ENCODE measurements at regions not wholly inside any gene's neighbourhood (a gene's known extent, or its start where the extent isn't known, plus 50 kb on each side); places are given as distances from the start of the nearest gene placed in this dataset.
A peak's percentile ranks its signal among the peaks of the same experiment; 100 is the strongest.
"Not testable (repeated sequence)": the region's sequence is repeated elsewhere in the genome, so short reads cannot be mapped to it uniquely, and the experiment has no call there.

- Mint-ChIP-seq H3K27me3 (peaks cover 6% of the 10 kb centered on the region), H3K27ac (no peak overlapping the region), H3K4me1 (peaks cover 12% of the 10 kb centered on the region), H3K4me3 (no peak overlapping the region), H3K36me3 (no peaks in the 10 kb centered on the region), H3K9me3 (peaks cover 2% of the 10 kb centered on the region)
- DNase-seq: no peak
Observed at GRCh38 chr21:14742119-14742518, 196.0 kb upstream of the SAMSN1 start.

DNA sequence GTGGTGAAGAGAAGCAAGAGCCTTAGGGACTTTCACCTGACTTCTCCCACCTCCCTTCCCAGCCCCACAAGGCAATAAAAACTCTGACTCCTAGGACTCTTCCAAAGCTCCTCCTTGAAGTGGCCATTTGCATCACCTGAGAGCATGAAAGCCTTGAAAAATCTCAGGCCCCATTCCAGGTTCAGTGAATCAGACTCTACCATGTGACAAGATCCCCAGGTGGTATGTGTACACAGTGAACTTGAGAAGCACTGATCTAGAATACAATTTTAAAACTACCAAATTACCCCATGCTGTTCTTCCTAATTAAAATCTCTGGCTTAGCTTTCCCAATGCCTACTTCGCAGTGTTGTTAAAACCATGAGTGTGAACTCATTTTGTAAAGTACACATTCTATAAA, 195.1 kb upstream of the SAMSN1 start:
- Mint-ChIP-seq H3K27ac (no peak overlapping the region), H3K27me3 (peaks cover 6% of the 10 kb centered on the region), H3K9me3 (peaks cover 2% of the 10 kb centered on the region), H3K4me1 (peaks cover 18% of the 10 kb centered on the region), H3K4me3 (no peak overlapping the region), H3K36me3 (no peaks in the 10 kb centered on the region)
- no peak for DNase-seq

DNA sequence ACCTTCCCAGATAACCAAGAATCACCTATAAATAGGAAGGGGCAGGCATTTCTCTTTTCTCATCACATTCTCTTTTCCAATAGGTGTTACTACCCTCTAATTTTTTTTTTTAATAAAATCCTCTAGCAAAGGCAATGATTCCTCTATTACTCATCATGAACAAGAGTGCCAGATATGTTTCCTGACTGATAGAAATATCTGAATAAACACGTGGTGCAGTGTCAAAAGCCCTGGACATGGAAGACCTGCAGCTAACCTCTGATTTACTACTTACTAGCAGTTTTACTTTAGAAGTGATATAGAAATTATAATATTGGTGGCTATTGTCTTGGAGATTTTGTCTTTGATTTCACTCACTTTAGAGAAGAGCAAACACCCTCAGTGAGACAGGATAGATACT, 194.6 kb upstream of the SAMSN1 start:
- no peak for DNase-seq
- H3K27ac Mint-ChIP-seq: no peak overlapping the region
- H3K4me3 Mint-ChIP-seq: no peak overlapping the region
- H3K36me3 Mint-ChIP-seq: no peaks in the 10 kb centered on the region
- H3K4me1 Mint-ChIP-seq: peaks cover 23% of the 10 kb centered on the region
- H3K27me3 Mint-ChIP-seq: peaks cover 6% of the 10 kb centered on the region
- peaks cover 2% of the 10 kb centered on the region for H3K9me3 Mint-ChIP-seq

DNA sequence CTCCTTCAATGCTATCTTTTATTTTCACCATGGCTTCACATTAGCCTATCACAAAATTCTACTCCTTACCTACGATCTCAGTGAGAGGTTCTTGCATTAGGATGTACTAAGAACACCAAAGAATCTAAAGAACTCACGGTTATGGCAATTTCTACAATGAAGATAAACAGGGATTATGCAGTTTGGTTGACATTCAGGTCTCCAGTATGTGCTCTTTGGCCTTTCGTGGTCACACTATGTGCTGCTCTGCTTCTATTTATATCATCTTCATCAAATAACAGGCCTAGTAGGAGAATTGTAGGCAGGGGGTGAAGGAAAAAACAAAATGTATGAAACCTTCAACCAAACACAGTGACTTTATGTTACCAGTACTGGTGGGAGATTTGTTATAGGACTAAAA, 194.0 kb upstream of the SAMSN1 start:
- peaks cover 6% of the 10 kb centered on the region for H3K27me3 Mint-ChIP-seq
- peaks cover 2% of the 10 kb centered on the region for H3K9me3 Mint-ChIP-seq
- no peak overlapping the region for H3K4me3 Mint-ChIP-seq
- DNase-seq: no peak
- H3K4me1 Mint-ChIP-seq: peaks cover 28% of the 10 kb centered on the region
- H3K36me3 Mint-ChIP-seq: peaks cover 1% of the 10 kb centered on the region
- no peak overlapping the region for H3K27ac Mint-ChIP-seq

- H3K9me3 Mint-ChIP-seq: peaks cover 2% of the 10 kb centered on the region
- peaks cover 33% of the 10 kb centered on the region for H3K4me1 Mint-ChIP-seq
- peaks cover 6% of the 10 kb centered on the region for H3K27me3 Mint-ChIP-seq
- no peak for DNase-seq
- H3K27ac Mint-ChIP-seq: no peak overlapping the region
- peaks cover 1% of the 10 kb centered on the region for H3K36me3 Mint-ChIP-seq
- H3K4me3 Mint-ChIP-seq: no peak overlapping the region
Observed at GRCh38 chr21:14739590-14739989, 193.5 kb upstream of the SAMSN1 start.

DNA sequence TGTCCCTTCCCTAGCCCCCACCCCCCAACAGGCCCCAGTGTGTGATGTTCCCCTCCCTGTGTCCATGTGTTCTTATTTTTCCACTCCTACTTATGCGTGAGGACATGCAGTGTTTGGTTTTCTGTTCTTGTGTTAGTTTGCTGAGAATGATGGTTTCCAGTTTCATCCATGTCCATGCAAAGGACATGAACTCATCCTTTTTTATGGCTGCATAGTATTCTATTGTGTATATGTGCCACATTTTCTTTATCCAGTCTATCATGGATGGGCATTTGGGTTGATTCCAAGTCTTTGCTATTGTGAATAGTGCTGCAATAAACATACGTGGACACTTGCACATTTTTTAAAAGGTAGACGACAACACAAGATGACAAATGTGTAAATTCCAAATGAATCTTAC, 192.5 kb upstream of the SAMSN1 start:
- H3K27ac Mint-ChIP-seq, H3K36me3 Mint-ChIP-seq, H3K9me3 Mint-ChIP-seq, DNase-seq, H3K27me3 Mint-ChIP-seq, H3K4me3 Mint-ChIP-seq: not testable (repeated sequence)
- H3K4me1 Mint-ChIP-seq: peaks cover 41% of the 10 kb centered on the region

DNA sequence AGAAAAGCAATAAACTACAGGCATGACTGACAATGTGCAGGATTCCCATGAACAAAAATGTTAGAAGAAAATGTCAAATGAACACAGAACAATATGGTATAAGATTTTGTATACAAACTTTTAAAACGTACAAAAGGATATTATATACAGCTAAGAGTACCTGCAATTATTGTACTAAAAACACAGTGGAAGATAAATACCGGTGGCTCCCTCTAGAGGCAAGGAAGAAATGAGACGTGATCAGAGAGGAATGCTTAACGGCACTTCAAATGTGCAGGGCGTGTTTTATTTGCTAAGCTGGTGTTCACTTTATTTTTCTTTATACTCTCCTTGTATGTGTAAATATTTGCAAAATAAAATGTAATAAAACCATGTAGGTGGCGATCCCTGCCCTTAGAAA, 191.8 kb upstream of the SAMSN1 start:
- no peaks in the 10 kb centered on the region for H3K9me3 Mint-ChIP-seq
- H3K4me3 Mint-ChIP-seq: no peak overlapping the region
- H3K4me1 Mint-ChIP-seq: peaks cover 42% of the 10 kb centered on the region
- DNase-seq: peak; percentile 11
- peaks cover 6% of the 10 kb centered on the region for H3K27me3 Mint-ChIP-seq
- no peak overlapping the region for H3K27ac Mint-ChIP-seq
- H3K36me3 Mint-ChIP-seq: peaks cover 1% of the 10 kb centered on the region

DNA sequence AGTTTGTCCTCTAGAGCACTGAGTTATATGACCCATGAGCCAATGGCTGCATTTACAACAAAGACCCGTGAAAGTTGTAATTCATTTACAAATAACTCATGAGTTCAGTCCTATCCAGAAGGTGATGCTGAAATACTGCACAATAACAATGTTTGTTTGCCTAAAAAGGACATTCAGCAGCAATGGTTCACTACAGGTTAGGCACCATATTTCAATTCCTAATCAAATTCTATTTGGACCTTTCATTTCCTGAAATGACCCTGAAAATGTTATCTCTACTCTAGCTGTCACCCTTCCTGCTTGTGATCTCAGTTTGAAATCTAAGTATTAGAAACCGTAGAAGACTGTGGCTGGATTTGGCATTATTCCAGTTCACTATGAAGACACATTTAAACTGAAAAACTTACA, 191.2 kb upstream of the SAMSN1 start:
- Mint-ChIP-seq H3K4me1 (peaks cover 42% of the 10 kb centered on the region), H3K27ac (peak overlapping the region; percentile 96), H3K9me3 (no peaks in the 10 kb centered on the region), H3K36me3 (peaks cover 1% of the 10 kb centered on the region), H3K27me3 (peaks cover 6% of the 10 kb centered on the region), H3K4me3 (no peak overlapping the region)
- DNase-seq: no peak

DNA sequence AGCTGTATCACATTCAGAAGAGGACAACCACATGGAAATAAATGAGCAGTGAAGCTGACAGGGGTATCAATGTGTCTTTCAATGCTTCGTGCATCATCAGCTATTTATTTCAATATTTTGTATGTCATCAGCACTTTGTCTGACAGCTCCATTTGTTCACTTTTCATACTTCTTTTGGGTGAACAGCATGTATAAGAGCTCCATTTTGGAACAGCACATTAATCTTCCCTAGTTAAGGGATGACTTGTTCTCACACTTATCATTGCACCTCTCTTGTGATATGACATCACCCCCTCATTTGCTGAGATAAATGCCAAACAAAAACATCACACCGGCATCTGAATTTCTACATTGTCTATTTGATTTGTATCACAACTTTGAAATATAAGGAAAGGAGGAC, 190.6 kb upstream of the SAMSN1 start:
- peaks cover 1% of the 10 kb centered on the region for H3K36me3 Mint-ChIP-seq
- peaks cover 42% of the 10 kb centered on the region for H3K4me1 Mint-ChIP-seq
- H3K27ac Mint-ChIP-seq: peak overlapping the region; percentile 96
- H3K4me3 Mint-ChIP-seq: no peak overlapping the region
- DNase-seq: no peak
- H3K27me3 Mint-ChIP-seq: peaks cover 6% of the 10 kb centered on the region
- no peaks in the 10 kb centered on the region for H3K9me3 Mint-ChIP-seq

DNA sequence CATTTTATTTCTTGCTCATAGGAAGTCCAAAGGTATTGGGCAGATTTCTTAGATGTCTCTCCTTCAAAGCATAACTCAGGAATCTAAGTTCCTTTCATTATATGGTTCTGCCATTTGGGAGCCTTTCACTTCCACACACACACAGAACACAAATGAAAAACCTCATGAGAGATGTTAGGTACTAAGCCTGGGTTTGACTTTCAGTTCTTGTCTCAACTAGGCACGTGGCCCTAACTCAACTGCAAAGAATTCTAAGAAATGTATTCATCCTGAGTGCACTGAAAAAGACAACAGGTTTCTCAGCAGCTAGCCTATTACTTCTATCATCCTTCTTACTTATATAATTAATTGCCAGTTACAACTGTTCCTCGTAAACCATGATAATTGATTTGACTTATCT, 190.0 kb upstream of the SAMSN1 start:
- peaks cover 39% of the 10 kb centered on the region for H3K4me1 Mint-ChIP-seq
- no peak for DNase-seq
- peaks cover 1% of the 10 kb centered on the region for H3K36me3 Mint-ChIP-seq
- H3K4me3 Mint-ChIP-seq: peak overlapping the region; percentile 22
- H3K27me3 Mint-ChIP-seq: peaks cover 2% of the 10 kb centered on the region
- H3K9me3 Mint-ChIP-seq: no peaks in the 10 kb centered on the region
- peak overlapping the region; percentile 96 for H3K27ac Mint-ChIP-seq

- no peaks in the 10 kb centered on the region for H3K9me3 Mint-ChIP-seq
- H3K4me3 Mint-ChIP-seq: no peak overlapping the region
- no peak for DNase-seq
- no peak overlapping the region for H3K27ac Mint-ChIP-seq
- H3K36me3 Mint-ChIP-seq: peaks cover 1% of the 10 kb centered on the region
- H3K27me3 Mint-ChIP-seq: no peaks in the 10 kb centered on the region
- peaks cover 39% of the 10 kb centered on the region for H3K4me1 Mint-ChIP-seq
Observed at GRCh38 chr21:14734833-14735232, 188.7 kb upstream of the SAMSN1 start.

DNA sequence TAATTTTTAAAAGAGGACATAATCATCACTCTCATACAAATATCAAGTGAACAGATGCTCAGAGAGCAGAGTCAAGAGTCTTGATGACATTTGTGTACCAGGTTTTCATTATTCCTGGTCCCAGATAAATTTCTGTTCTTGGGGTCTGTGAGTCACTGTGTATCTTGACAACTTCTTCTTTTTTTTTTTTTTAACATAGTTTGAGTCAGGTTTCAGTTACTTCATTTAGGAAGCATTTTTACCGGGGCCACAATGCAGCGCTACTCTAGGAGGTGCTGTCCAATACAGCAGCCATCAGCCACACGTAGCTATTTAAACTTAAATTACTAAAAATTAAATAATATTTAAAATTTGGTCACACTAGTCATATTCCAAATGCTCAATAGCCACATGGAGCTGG, 188.1 kb upstream of the SAMSN1 start:
- DNase-seq: peak; percentile 9
- peak overlapping the region; percentile 26 for H3K27ac Mint-ChIP-seq
- peaks cover 39% of the 10 kb centered on the region for H3K4me1 Mint-ChIP-seq
- no peaks in the 10 kb centered on the region for H3K27me3 Mint-ChIP-seq
- peaks cover 1% of the 10 kb centered on the region for H3K36me3 Mint-ChIP-seq
- no peaks in the 10 kb centered on the region for H3K9me3 Mint-ChIP-seq
- H3K4me3 Mint-ChIP-seq: no peak overlapping the region

GRCh38 chr21:14725219-14725618, 179.1 kb upstream of the SAMSN1 start:
- Mint-ChIP-seq H3K27me3 (no peaks in the 10 kb centered on the region), H3K9me3 (peaks cover 1% of the 10 kb centered on the region), H3K36me3 (peaks cover 3% of the 10 kb centered on the region), H3K27ac (no peak overlapping the region), H3K4me3 (no peak overlapping the region), H3K4me1 (peaks cover 7% of the 10 kb centered on the region)
- no peak for DNase-seq

- Mint-ChIP-seq H3K27ac (no peak overlapping the region), H3K9me3 (peaks cover 1% of the 10 kb centered on the region), H3K36me3 (peaks cover 3% of the 10 kb centered on the region), H3K4me1 (peaks cover 11% of the 10 kb centered on the region), H3K4me3 (no peak overlapping the region), H3K27me3 (no peaks in the 10 kb centered on the region)
- DNase-seq: no peak
Observed at GRCh38 chr21:14722841-14723483, 176.8 kb upstream of the SAMSN1 start.

DNA sequence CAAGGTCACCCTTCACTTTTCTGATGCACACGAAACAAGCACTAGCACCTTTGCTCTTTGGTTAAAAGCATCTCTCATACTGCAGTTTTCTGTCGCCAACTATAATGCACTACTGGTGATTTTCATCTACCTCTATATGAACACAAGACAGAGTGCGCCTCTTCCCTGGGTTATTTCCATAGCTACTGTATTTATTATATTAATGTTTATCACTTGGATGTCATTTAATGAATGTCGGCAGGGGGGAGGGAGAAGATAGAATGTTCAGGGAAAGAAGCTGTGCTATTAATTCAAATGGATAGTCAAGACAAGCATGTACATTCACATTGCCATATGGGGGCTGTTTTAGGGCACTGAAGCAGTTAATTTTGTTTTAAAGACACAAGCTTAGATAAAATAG, 174.1 kb upstream of the SAMSN1 start:
- Mint-ChIP-seq H3K27me3 (no peaks in the 10 kb centered on the region), H3K27ac (no peak overlapping the region), H3K36me3 (peaks cover 3% of the 10 kb centered on the region), H3K9me3 (peaks cover 1% of the 10 kb centered on the region), H3K4me1 (peaks cover 4% of the 10 kb centered on the region), H3K4me3 (no peak overlapping the region)
- no peak for DNase-seq

DNA sequence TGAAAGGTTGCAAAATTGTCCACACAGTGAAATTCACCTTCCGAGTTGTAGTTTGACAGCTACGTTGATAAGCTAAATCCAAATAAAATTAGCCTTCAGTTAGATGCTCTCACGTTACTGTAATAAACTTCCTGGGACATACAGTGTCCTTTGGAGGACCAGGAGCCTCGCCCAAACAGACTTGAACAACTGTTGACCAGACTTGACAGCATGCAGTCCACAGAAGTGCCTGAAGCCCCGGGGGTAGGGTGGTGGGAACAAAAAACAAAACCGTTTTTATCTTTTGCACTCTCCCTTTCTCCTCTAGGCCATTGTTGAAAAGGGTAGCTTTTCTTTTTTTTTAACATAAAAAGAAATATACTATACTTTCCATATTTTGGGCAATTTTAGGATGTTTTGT, 172.8 kb upstream of the SAMSN1 start:
- no peak for DNase-seq
- Mint-ChIP-seq H3K9me3 (peaks cover 1% of the 10 kb centered on the region), H3K27me3 (no peaks in the 10 kb centered on the region), H3K27ac (no peak overlapping the region), H3K4me1 (peaks cover 4% of the 10 kb centered on the region), H3K36me3 (peaks cover 3% of the 10 kb centered on the region), H3K4me3 (no peak overlapping the region)
